GM12878 (cell line): ENCODE measurements at regions not wholly inside any gene's neighbourhood (a gene's known extent, or its start where the extent isn't known, plus 50 kb on each side); places are given as distances from the start of the nearest gene placed in this dataset.

ENCODE experiments used
- ATAC-seq: fragments of 200-7000 bp; cut with Tn5 transposase; 3 replicates; pipeline ENCODE4 v1.9.1; 2020; ENCODE audit warnings: mild to moderate bottlenecking, moderate library complexity
- BruUV-seq: library from RNA; stranded (reverse); fragments of 400-500 nt; replicated peaks from 2 replicates; lab custom pipeline; 2021; lab: Mats Ljungman, UMichigan
- CTCF ChIA-PET: fragments of 300-600 bp; sonication (Branson Sonifier 250); formaldehyde crosslinking; extraction: SDS; loops from one replicate; lab custom pipeline; 2021; ENCODE audit warnings: inconsistent platforms; lab: Yijun Ruan, JAX
- POLR2A ChIA-PET: fragments of 350-600 bp; formaldehyde crosslinking; extraction: SDS; loops from one replicate; lab custom pipeline; 2021; ENCODE audit warnings: inconsistent platforms; lab: Charles Lee
- RAD21 ChIA-PET: fragments of 300-600 bp; sonication (Branson Sonifier 250); formaldehyde crosslinking; loops from one replicate; lab custom pipeline; 2023; ENCODE audit warnings: antibody characterized with exemption; ENCODE audit not compliant: unreplicated experiment; lab: Charles Lee
- SMC1A ChIA-PET: fragments of 300-600 bp; sonication (Branson Sonifier 250); formaldehyde crosslinking; loops from one replicate; lab custom pipeline; 2023; ENCODE audit not compliant: unreplicated experiment, uncharacterized antibody; lab: Charles Lee
- DNase-seq: peaks from one replicate; pipeline ENCODE4 v3.0.0-alpha.2; 2011; ENCODE audit warnings: low read depth, low spot score
- FAIRE-seq: peaks from 3 replicates; lab custom pipeline; 2011; peaks lifted over from hg19 to GRCh38; lab: Jason Lieb, UNC
- H2AFZ ChIP-seq: 2 replicates; pipeline ENCODE4 v1.6.0; 2011; ENCODE audit warnings: low read depth, low read length, control low read depth; ENCODE audit not compliant: control insufficient read depth
- H3K27ac ChIP-seq: 2 replicates; pipeline ENCODE4 v1.5.1; 2011; ENCODE audit warnings: control low read depth; ENCODE audit not compliant: control insufficient read depth, insufficient read depth
- H3K27me3 ChIP-seq, 2 experiments: replicated peaks in 1 of 2; 2 replicates each; pipeline versions ENCODE4 v1.6.0 to v1.6.1; 2011; ENCODE audit warnings: low read length in 1 of 2; ENCODE audit not compliant: control insufficient read depth in 2 of 2, insufficient read depth in 2 of 2
- H3K36me3 ChIP-seq, 2 experiments: 2 replicates each; pipeline ENCODE4 v1.5.1; 2011; ENCODE audit warnings: low read length in 1 of 2; ENCODE audit not compliant: control insufficient read depth in 2 of 2, insufficient read depth in 2 of 2
- H3K4me1 ChIP-seq: 2 replicates; pipeline ENCODE4 v1.6.1; 2011; ENCODE audit warnings: mild to moderate bottlenecking, low read length, moderate library complexity, mixed read lengths; ENCODE audit not compliant: control insufficient read depth, insufficient read depth
- H3K4me2 ChIP-seq: 2 replicates; pipeline ENCODE4 v1.6.0; 2011; ENCODE audit warnings: control low read depth; ENCODE audit not compliant: control insufficient read depth, insufficient read depth
- H3K4me3 ChIP-seq: fragments of 200-600 bp; sonication (generic); 2 replicates; pipeline ENCODE4 v1.5.1; 2016
- H3K79me2 ChIP-seq: 2 replicates; pipeline ENCODE4 v1.6.0; 2011; ENCODE audit warnings: low read length; ENCODE audit not compliant: control insufficient read depth, insufficient read depth
- H3K9ac ChIP-seq: 2 replicates; pipeline ENCODE4 v1.8.0; 2011; ENCODE audit warnings: low read length, control low read depth, mixed read lengths; ENCODE audit not compliant: control insufficient read depth, insufficient read depth
- H3K9me3 ChIP-seq: replicated peaks from 3 replicates; pipeline ENCODE4 v1.5.1; 2011; ENCODE audit warnings: mild to moderate bottlenecking, low read length; ENCODE audit not compliant: control insufficient read depth, insufficient read depth
- H4K20me1 ChIP-seq: 2 replicates; pipeline ENCODE4 v1.6.0; 2011; ENCODE audit not compliant: control insufficient read depth, insufficient read depth
- ATF3 ChIP-seq: IDR thresholded peaks from 2 replicates; pipeline ENCODE4 v1.6.1; 2011; ENCODE audit warnings: low read depth, mild to moderate bottlenecking, low read length, moderate library complexity, borderline replicate concordance; ENCODE audit errors: extremely low read depth
- BACH1 ChIP-seq: fragments of 450-650 bp; IDR thresholded peaks from 2 replicates; pipeline ENCODE4 v1.6.1; 2017; ENCODE audit warnings: mild to moderate bottlenecking, borderline replicate concordance
- CREM ChIP-seq: IDR thresholded peaks from 2 replicates; pipeline ENCODE4 v1.6.1; 2014; ENCODE audit warnings: antibody characterized with exemption, low read depth
- CTCF ChIP-seq, 3 experiments: IDR thresholded peaks in 2 of 3; conservative IDR thresholded peaks in 1 of 3; 2 replicates each; pipeline ENCODE4 v1.5.1; 2011; ENCODE audit warnings: low read depth in 3 of 3, low read length in 3 of 3, mild to moderate bottlenecking in 3 of 3, control low read depth in 2 of 3, moderate library complexity in 2 of 3, inconsistent platforms in 1 of 3, mixed read lengths in 1 of 3; ENCODE audit not compliant: control insufficient read depth in 2 of 3, insufficient read depth in 1 of 3; ENCODE audit errors: extremely low read depth in 1 of 3
- FOS ChIP-seq: IDR thresholded peaks from 3 replicates; pipeline ENCODE4 v1.6.1; 2011; ENCODE audit warnings: borderline replicate concordance; ENCODE audit not compliant: insufficient read length; ENCODE audit errors: extremely low read depth
- HCFC1 ChIP-seq: fragments of 150-350 bp; IDR thresholded peaks from 2 replicates; pipeline ENCODE4 v1.6.1; 2014; ENCODE audit warnings: low read length
- IRF5 ChIP-seq: fragments of 450-650 bp; IDR thresholded peaks from 2 replicates; pipeline ENCODE4 v1.6.1; 2017; ENCODE audit warnings: borderline replicate concordance
- NFYA ChIP-seq: IDR thresholded peaks from 2 replicates; pipeline ENCODE4 v1.6.1; 2011; ENCODE audit warnings: low read depth, mild to moderate bottlenecking, low read length, improper control_type of control experiment, borderline replicate concordance
- PKNOX1 ChIP-seq: fragments of 450-650 bp; IDR thresholded peaks from 2 replicates; pipeline ENCODE4 v1.6.1; 2016; ENCODE audit warnings: mild to moderate bottlenecking
- POU2F2 ChIP-seq: IDR thresholded peaks from 3 replicates; pipeline ENCODE4 v1.6.1; 2011; ENCODE audit warnings: low read depth, mild to moderate bottlenecking, low read length, borderline replicate concordance
- RAD51 ChIP-seq: fragments of 450-650 bp; IDR thresholded peaks from 2 replicates; pipeline ENCODE4 v1.6.1; 2016; ENCODE audit warnings: moderate library complexity, mild to moderate bottlenecking, inconsistent platforms
- RUNX3 ChIP-seq: IDR thresholded peaks from 2 replicates; pipeline ENCODE4 v1.6.1; 2012; ENCODE audit warnings: low read length, inconsistent platforms
- STAT1 ChIP-seq: fragments of 450-650 bp; conservative IDR thresholded peaks from 2 replicates; pipeline ENCODE4 v1.6.1; 2014; ENCODE audit warnings: antibody characterized with exemption, mild to moderate bottlenecking
- STAT3 ChIP-seq: IDR thresholded peaks from 2 replicates; pipeline ENCODE4 v1.6.1; 2011; ENCODE audit warnings: low read depth, low read length, improper control_type of control experiment
- ZNF24 ChIP-seq: fragments of 450-650 bp; IDR thresholded peaks from 2 replicates; pipeline ENCODE4 v1.6.1; 2017; ENCODE audit warnings: antibody characterized with exemption, mild to moderate bottlenecking
- WGBS: methylation state at CpG from one replicate; pipeline ENCODE4 v1.1.6; 2016; ENCODE audit warnings: low lambda C conversion rate; ENCODE audit not compliant: insufficient replicate concordance, insufficient coverage; ENCODE audit errors: missing lambda C conversion rate; 5-methylcytosine and 5-hydroxymethylcytosine counted together
- in situ Hi-C: fragments of 300-500 bp; cut with MboI; formaldehyde crosslinking; loops from 9 replicates; pipeline ENCODE4 v1.14.3; 2018; ENCODE audit warnings: mixed read lengths
- intact Hi-C: fragments of 100-400 bp; cut with micrococcal nuclease; formaldehyde crosslinking; loops from one replicate; pipeline ENCODE4 v1.14.2; 2022; ENCODE audit not compliant: unreplicated experiment

GRCh38 chr3:95511828-95512227 is 1302.6 kb upstream of the EPHA6 start:
- ChIA-PET CTCF (interaction anchor here (1.0 to 1.3 kb wide), 2 partner anchors 9 to 15 kb away, joined by 3 read pairs; no protein-coding TSS in a partner anchor), SMC1A (interaction anchor here (0.5 kb wide), 1 partner anchor 200 kb away, joined by 3 read pairs; no protein-coding TSS in a partner anchor), RAD21 (interaction anchor here (1.2 kb wide), 1 partner anchor 28 kb away, joined by 3 read pairs; no protein-coding TSS in a partner anchor), POLR2A (no interaction called here)
- intact Hi-C loops: no loop called here
- H3K27me3 ChIP-seq: no peaks in the 10 kb centered on the region
- ATAC-seq (no peak), FAIRE-seq (no peak), DNase-seq (no peak)
- WGBS: 0% methylated on average over 1 of the region's 1 CpG
- H4K20me1 ChIP-seq: no peaks in the 10 kb centered on the region
- H2AFZ ChIP-seq: no peak overlapping the region
- no peaks in the 10 kb centered on the region for H3K36me3 ChIP-seq
- H3K4me3 ChIP-seq: no peak overlapping the region
- no peak overlapping the region for H3K27ac ChIP-seq
- in situ Hi-C loops: no loop called here
- H3K9me3 ChIP-seq: no peaks in the 10 kb centered on the region
- H3K9ac ChIP-seq: no peak overlapping the region
- TF ChIP-seq FOS: no peak
- TF ChIP-seq CREM: no peak
- no peak for TF ChIP-seq BACH1
- no peak for TF ChIP-seq RUNX3
- no peak for TF ChIP-seq POU2F2
- no peak for TF ChIP-seq STAT3
- no peak for TF ChIP-seq NFYA
- no peak for TF ChIP-seq HCFC1
- no peak overlapping the region for H3K4me2 ChIP-seq
- BruUV-seq: no TSS peak
- no peaks in the 10 kb centered on the region for H3K4me1 ChIP-seq
- no peaks in the 10 kb centered on the region for H3K79me2 ChIP-seq

GRCh38 chr3:95514260-95514659 is 1300.1 kb upstream of the EPHA6 start:
- no peaks in the 10 kb centered on the region for H3K36me3 ChIP-seq
- POLR2A ChIA-PET: no interaction called here
- DNase-seq (no peak), ATAC-seq (no peak), FAIRE-seq (no peak)
- no peak overlapping the region for H3K27ac ChIP-seq
- no peaks in the 10 kb centered on the region for H4K20me1 ChIP-seq
- H3K4me2 ChIP-seq: no peak overlapping the region
- no peak overlapping the region for H3K4me3 ChIP-seq
- SMC1A ChIA-PET: no interaction called here
- H3K9ac ChIP-seq: no peak overlapping the region
- H3K79me2 ChIP-seq: no peaks in the 10 kb centered on the region
- in situ Hi-C loops (no loop called here), intact Hi-C loops (no loop called here)
- WGBS: 0% methylated on average over 2 of the region's 2 CpGs
- CTCF ChIA-PET: no interaction called here
- RAD21 ChIA-PET: no interaction called here
- H3K27me3 ChIP-seq: no peaks in the 10 kb centered on the region
- no peaks in the 10 kb centered on the region for H3K9me3 ChIP-seq
- H3K4me1 ChIP-seq: no peaks in the 10 kb centered on the region
- BruUV-seq: no TSS peak
- no peak overlapping the region for H2AFZ ChIP-seq
- no peak for TF ChIP-seq IRF5
- TF ChIP-seq ZNF24: no peak
- TF ChIP-seq HCFC1: no peak
- no peak for TF ChIP-seq STAT1
- no peak for TF ChIP-seq PKNOX1
- no peak for TF ChIP-seq RAD51
- TF ChIP-seq ATF3: no peak
- TF ChIP-seq CTCF (IDR thresholded peaks at IDR 0.05 in 2 of 3, conservative IDR thresholded peaks at IDR 0.05 in 1 of 3; ENCODE audit: control insufficient read depth in 2 of 3, extremely low read depth in 1 of 3, insufficient read depth in 1 of 3, low read depth in 3 of 3, low read length in 3 of 3): no peak
